OCI-LY7 (cell line): ENCODE measurements at regions not wholly inside any gene's neighbourhood (a gene's known extent, or its start where the extent isn't known, plus 50 kb on each side); places are given as distances from the start of the nearest gene placed in this dataset.

Experiments used
- BruUV-seq: library from RNA; stranded (reverse); fragments of 400-500 nt; replicated peaks from 2 replicates; lab custom pipeline; 2021; lab: Mats Ljungman, UMichigan
- CTCF ChIA-PET: fragments of 300-600 bp; sonication (Branson Sonifier 250); formaldehyde crosslinking; loops from one replicate; lab custom pipeline; 2022; ENCODE audit warnings: antibody characterized with exemption; ENCODE audit not compliant: unreplicated experiment; lab: Charles Lee
- POLR2A ChIA-PET: fragments of 300-600 bp; sonication (Branson Sonifier 250); formaldehyde crosslinking; loops from one replicate; lab custom pipeline; 2022; ENCODE audit warnings: antibody characterized with exemption; lab: Charles Lee
- DNase-seq: peaks from one replicate; pipeline ENCODE4 v3.0.0-alpha.2; 2015; ENCODE audit warnings: low spot score
- H2AFZ ChIP-seq: fragments of 200-600 bp; sonication (generic), shearing (Covaris generic); 2 replicates; pipeline ENCODE4 v1.6.1; 2014; ENCODE audit warnings: mild to moderate bottlenecking, antibody characterized with exemption, low read length, moderate library complexity
- H3K27ac ChIP-seq: fragments of 200-600 bp; sonication (generic); 2 replicates; pipeline ENCODE4 v1.5.1; 2014; ENCODE audit warnings: mixed run types, low read depth, mild to moderate bottlenecking, moderate library complexity, low read length, inconsistent platforms; ENCODE audit not compliant: poor library complexity, severe bottlenecking
- H3K36me3 ChIP-seq: fragments of 200-600 bp; sonication (generic); 2 replicates; pipeline ENCODE4 v1.6.1; 2014; ENCODE audit warnings: mild to moderate bottlenecking, antibody characterized with exemption, low read length, moderate library complexity, mixed read lengths; ENCODE audit not compliant: insufficient read depth
- H3K4me1 ChIP-seq: fragments of 200-600 bp; sonication (generic); 2 replicates; pipeline ENCODE4 v1.5.1; 2014; ENCODE audit warnings: mild to moderate bottlenecking, low read length; ENCODE audit not compliant: insufficient read depth, poor library complexity, severe bottlenecking
- H3K4me2 ChIP-seq: fragments of 200-600 bp; sonication (generic); 2 replicates; pipeline ENCODE4 v1.6.1; 2014; ENCODE audit warnings: mild to moderate bottlenecking, low read length
- H3K4me3 ChIP-seq: fragments of 200-600 bp; sonication (generic); 2 replicates; pipeline ENCODE4 v1.5.1; 2014; ENCODE audit warnings: mild to moderate bottlenecking, low read depth, low read length; ENCODE audit not compliant: poor library complexity, severe bottlenecking
- H3K79me2 ChIP-seq: fragments of 200-600 bp; sonication (generic); 2 replicates; pipeline ENCODE4 v1.6.1; 2016; ENCODE audit warnings: low read depth, mild to moderate bottlenecking, low read length, moderate library complexity, mixed read lengths; ENCODE audit not compliant: insufficient read depth
- H3K9me2 ChIP-seq: fragments of 200-600 bp; sonication (generic); 2 replicates; pipeline ENCODE4 v1.6.1; 2016; ENCODE audit warnings: mild to moderate bottlenecking, low read length, mixed read lengths; ENCODE audit not compliant: insufficient read depth
- H3K9me3 ChIP-seq: fragments of 200-600 bp; sonication (generic); 2 replicates; pipeline ENCODE4 v1.6.1; 2014; ENCODE audit warnings: mild to moderate bottlenecking, mixed run types, low read length, mixed read lengths
- H4K20me1 ChIP-seq: fragments of 200-600 bp; sonication (generic); 2 replicates; pipeline ENCODE4 v1.6.1; 2014; ENCODE audit warnings: mild to moderate bottlenecking, antibody characterized with exemption, low read length, moderate library complexity, mixed read lengths; ENCODE audit not compliant: insufficient read depth
- EZH2phosphoT487 ChIP-seq: fragments of 200-600 bp; sonication (generic); IDR thresholded peaks from 2 replicates; pipeline ENCODE4 v1.6.1; 2018; ENCODE audit warnings: low read depth, borderline replicate concordance, mild to moderate bottlenecking, mixed run types, antibody characterized with exemption, low read length, moderate library complexity, mixed read lengths
- intact Hi-C: fragments of 100-400 bp; cut with micrococcal nuclease; formaldehyde crosslinking; loops from one replicate; pipeline ENCODE4 v1.10.0; 2022; ENCODE audit not compliant: unreplicated experiment
- TF ChIP-seq, protein P1 (sequence below): fragments of 200-600 bp; sonication (generic); conservative IDR thresholded peaks from 2 replicates; pipeline ENCODE4 v1.5.1; 2014; ENCODE audit warnings: mild to moderate bottlenecking, antibody characterized with exemption, low read length, moderate library complexity, mixed read lengths

DNA sequence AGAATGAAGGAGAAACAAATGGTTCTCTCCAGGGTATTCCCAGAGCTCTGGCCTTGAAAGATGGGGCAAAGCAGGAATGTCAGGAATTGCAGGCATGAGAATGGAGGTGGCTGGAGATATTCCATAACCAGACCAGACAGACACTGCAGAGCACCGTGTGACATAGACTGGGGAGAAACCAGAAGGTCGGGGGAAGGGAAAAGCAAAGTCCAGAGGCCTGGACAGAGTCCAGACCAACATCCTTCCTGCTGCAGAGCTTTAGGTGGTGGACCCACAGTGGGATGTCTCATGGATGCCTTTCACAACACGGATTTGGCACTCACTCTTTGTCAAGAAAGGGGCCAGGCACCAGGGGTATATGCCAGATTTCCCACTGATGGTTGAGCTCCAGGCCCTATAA lies 177.2 kb upstream of the INHBA start:
- no peak overlapping the region for H3K4me3 ChIP-seq
- ChIA-PET POLR2A (no interaction called here), CTCF (no interaction called here)
- no peaks in the 10 kb centered on the region for H3K79me2 ChIP-seq
- H3K36me3 ChIP-seq = no peaks in the 10 kb centered on the region
- no peak for DNase-seq
- H3K9me2 ChIP-seq = no peaks in the 10 kb centered on the region
- BruUV-seq = no TSS peak
- TF ChIP-seq, protein P1, sequence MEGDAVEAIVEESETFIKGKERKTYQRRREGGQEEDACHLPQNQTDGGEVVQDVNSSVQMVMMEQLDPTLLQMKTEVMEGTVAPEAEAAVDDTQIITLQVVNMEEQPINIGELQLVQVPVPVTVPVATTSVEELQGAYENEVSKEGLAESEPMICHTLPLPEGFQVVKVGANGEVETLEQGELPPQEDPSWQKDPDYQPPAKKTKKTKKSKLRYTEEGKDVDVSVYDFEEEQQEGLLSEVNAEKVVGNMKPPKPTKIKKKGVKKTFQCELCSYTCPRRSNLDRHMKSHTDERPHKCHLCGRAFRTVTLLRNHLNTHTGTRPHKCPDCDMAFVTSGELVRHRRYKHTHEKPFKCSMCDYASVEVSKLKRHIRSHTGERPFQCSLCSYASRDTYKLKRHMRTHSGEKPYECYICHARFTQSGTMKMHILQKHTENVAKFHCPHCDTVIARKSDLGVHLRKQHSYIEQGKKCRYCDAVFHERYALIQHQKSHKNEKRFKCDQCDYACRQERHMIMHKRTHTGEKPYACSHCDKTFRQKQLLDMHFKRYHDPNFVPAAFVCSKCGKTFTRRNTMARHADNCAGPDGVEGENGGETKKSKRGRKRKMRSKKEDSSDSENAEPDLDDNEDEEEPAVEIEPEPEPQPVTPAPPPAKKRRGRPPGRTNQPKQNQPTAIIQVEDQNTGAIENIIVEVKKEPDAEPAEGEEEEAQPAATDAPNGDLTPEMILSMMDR = no peak
- peaks cover 16% of the 10 kb centered on the region for H3K4me1 ChIP-seq
- H3K27ac ChIP-seq = no peak overlapping the region
- peaks cover 5% of the 10 kb centered on the region; the same call in 1 of the 2 replicates for H3K9me3 ChIP-seq
- H4K20me1 ChIP-seq = no peaks in the 10 kb centered on the region
- no peak overlapping the region for H2AFZ ChIP-seq
- intact Hi-C loops = no loop called here
- no peak overlapping the region for H3K4me2 ChIP-seq

DNA sequence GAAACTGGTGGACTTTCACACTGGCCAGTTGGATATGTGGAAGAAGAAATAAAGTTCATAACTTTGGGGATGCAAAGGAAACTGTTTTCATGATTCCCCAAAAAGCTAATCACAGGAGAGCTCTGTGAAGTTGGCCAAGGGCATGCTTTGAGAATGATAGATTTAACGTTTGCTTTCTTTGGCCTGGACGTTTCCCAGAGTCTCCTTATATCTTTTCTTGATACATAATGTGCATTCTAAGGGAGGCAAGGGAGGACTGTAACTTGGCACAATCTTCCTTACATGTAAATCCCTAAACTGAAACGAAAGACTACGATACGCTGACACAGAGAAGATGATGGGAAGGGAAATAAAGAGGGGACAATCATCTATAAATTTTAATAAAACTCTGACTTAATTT lies 176.5 kb upstream of the INHBA start:
- Histone ChIP-seq H3K9me3 (peaks cover 5% of the 10 kb centered on the region; the same call in 1 of the 2 replicates), H3K79me2 (no peaks in the 10 kb centered on the region), H4K20me1 (no peaks in the 10 kb centered on the region), H3K4me1 (peaks cover 16% of the 10 kb centered on the region), H3K4me2 (no peak overlapping the region), H3K36me3 (no peaks in the 10 kb centered on the region), H3K27ac (no peak overlapping the region), H3K9me2 (no peaks in the 10 kb centered on the region), H3K4me3 (no peak overlapping the region), H2AFZ (no peak overlapping the region)
- POLR2A ChIA-PET = no interaction called here
- intact Hi-C loops = no loop called here
- no peak for DNase-seq
- BruUV-seq = no TSS peak
- TF ChIP-seq, protein P1 = no peak
- TF ChIP-seq EZH2phosphoT487 = no peak
- CTCF ChIA-PET = no interaction called here

DNA sequence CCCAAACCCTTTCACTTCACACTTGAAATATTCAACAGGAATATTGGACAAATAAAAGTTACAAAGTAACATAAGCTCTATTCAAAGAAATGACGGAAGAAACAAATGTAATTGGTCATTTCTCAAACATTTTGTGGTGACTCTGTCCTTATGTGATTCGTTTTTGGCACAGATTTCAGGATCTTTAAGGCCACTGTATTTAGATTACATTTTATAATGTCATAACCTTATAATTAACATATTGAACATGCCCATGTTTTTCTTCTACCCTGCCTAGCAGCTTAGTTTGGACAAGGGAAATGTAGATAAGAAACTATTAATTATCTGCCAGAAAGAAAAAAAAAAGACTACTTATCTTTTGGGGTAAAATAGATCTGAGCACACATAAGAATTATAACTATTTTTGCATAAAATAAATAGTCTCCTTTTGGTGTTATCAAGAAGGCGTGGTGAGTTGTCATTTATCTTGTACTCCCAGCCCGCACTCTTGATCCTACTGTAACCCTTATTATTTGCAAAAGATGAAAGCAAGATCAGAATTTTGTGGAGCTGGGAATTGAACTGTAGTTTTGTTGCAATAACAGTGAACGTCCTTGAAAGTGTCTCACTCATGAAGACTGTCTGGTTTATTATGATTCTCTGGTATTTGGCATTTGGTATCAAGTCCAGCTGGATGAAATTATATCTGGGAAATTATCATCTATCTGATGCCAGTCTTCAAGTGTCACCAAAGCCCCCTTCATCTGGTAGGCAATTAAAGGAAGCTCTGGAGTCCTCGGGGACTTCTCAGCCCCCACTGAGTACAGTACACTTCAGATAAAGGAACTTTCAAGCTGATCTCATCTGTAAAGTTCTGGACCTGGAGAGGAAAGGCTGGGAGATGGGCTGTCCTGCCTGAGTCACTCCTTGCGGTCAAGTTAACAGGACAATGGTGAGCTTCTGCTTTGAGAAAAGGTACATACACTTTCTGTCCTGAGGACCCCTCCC lies 175.7 kb upstream of the INHBA start:
- Histone ChIP-seq H3K27ac (no peak overlapping the region), H3K9me2 (no peaks in the 10 kb centered on the region), H3K9me3 (peaks cover 5% of the 10 kb centered on the region; the same call in 1 of the 2 replicates), H3K4me2 (no peak overlapping the region), H3K79me2 (no peaks in the 10 kb centered on the region), H3K36me3 (no peaks in the 10 kb centered on the region), H3K4me1 (peaks cover 16% of the 10 kb centered on the region), H4K20me1 (no peaks in the 10 kb centered on the region), H2AFZ (no peak overlapping the region), H3K4me3 (no peak overlapping the region)
- POLR2A ChIA-PET = interaction anchor here (0.6 to 0.7 kb wide), 2 partner anchors 81 to 118 kb away, joined by 3 to 4 read pairs; no protein-coding TSS in a partner anchor
- CTCF ChIA-PET = no interaction called here
- no peak for DNase-seq
- intact Hi-C loops = no loop called here
- TF ChIP-seq, protein P1 = no peak
- TF ChIP-seq EZH2phosphoT487 = no peak
- no TSS peak for BruUV-seq
